B cell (primary cell): ENCODE measurements at regions not wholly inside any gene's neighbourhood (a gene's known extent, or its start where the extent isn't known, plus 50 kb on each side); places are given as distances from the start of the nearest gene placed in this dataset.

Source experiments
- ATAC-seq: fragments of 200-7000 bp; cut with Tn5 transposase; one replicate; pipeline ENCODE4 v1.10.0; 2021; ENCODE audit warnings: low read depth, mild to moderate bottlenecking, moderate number of reproducible peaks, moderate library complexity
- CTCF ChIA-PET: fragments of 350-600 bp; sonication (Branson Sonifier 250); formaldehyde crosslinking; loops from one replicate; lab custom pipeline; 2021; ENCODE audit warnings: antibody characterized with exemption, inconsistent platforms; lab: Charles Lee
- POLR2A ChIA-PET: fragments of 350-600 bp; sonication (Branson Sonifier 250); formaldehyde crosslinking; loops from one replicate; lab custom pipeline; 2021; ENCODE audit warnings: antibody characterized with exemption; lab: Charles Lee
- DNase-seq: peaks from one replicate; pipeline ENCODE4 v3.0.0; 2013
- H2AFZ ChIP-seq: 2 replicates; pipeline ENCODE4 v1.6.1; 2012; ENCODE audit warnings: mild to moderate bottlenecking, low read depth, low read length; ENCODE audit not compliant: insufficient read depth, poor library complexity, severe bottlenecking
- H3K27ac ChIP-seq, 2 donors: 1 replicate in 1 of 2; 2 replicates in 1 of 2; pipeline ENCODE4 v1.5.1; 2012 to 2013; ENCODE audit warnings: low read length in 2 of 2, mild to moderate bottlenecking in 2 of 2, moderate library complexity in 1 of 2
- H3K27me3 ChIP-seq, 4 experiments: fragments of 200-600 bp in 1 of 4; sonication (generic) in 1 of 4; replicated peaks in 1 of 4; 1 replicate in 2 of 4; 2 replicates in 2 of 4; pipeline versions ENCODE4 v1.6.1 to v1.7.0; 2013 to 2016; ENCODE audit warnings: low read length in 3 of 4, mild to moderate bottlenecking in 2 of 4, mixed read lengths in 1 of 4, moderate library complexity in 1 of 4; ENCODE audit not compliant: insufficient read depth in 4 of 4, control insufficient read depth in 3 of 4; ENCODE audit errors: control extremely low read depth in 1 of 4
- H3K36me3 ChIP-seq, 2 experiments: replicated peaks in 1 of 2; 1 replicate in 1 of 2; 2 replicates in 1 of 2; pipeline versions ENCODE4 v1.6.1 to v1.7.1; 2013; ENCODE audit warnings: low read length in 1 of 2; ENCODE audit not compliant: insufficient read depth in 2 of 2, control insufficient read depth in 1 of 2; ENCODE audit errors: control extremely low read depth in 1 of 2, extremely low read depth in 1 of 2
- H3K4me1 ChIP-seq, 2 donors: fragments of 200-600 bp in 1 of 2; sonication (generic) in 1 of 2; 1 replicate in 1 of 2; 2 replicates in 1 of 2; pipeline versions ENCODE4 v1.5.1 to v1.6.1; 2013 to 2017; ENCODE audit warnings: low read length in 2 of 2; ENCODE audit not compliant: control insufficient read depth in 2 of 2, insufficient read depth in 2 of 2
- H3K4me2 ChIP-seq: replicated peaks from 2 replicates; pipeline ENCODE3; 2012; ENCODE audit warnings: mild to moderate bottlenecking, low read depth, low read length; ENCODE audit not compliant: poor library complexity, severe bottlenecking
- H3K4me3 ChIP-seq, 5 experiments: fragments of 200-600 bp in 1 of 5; sonication (generic) in 1 of 5; 1 replicate in 3 of 5; 2 replicates in 2 of 5; pipeline versions ENCODE4 v1.5.1 to v1.7.0; 2011 to 2016; ENCODE audit warnings: low read length in 4 of 5, mild to moderate bottlenecking in 4 of 5, low read depth in 2 of 5, control low read depth in 1 of 5, moderate library complexity in 1 of 5; ENCODE audit not compliant: insufficient read depth in 1 of 5; ENCODE audit errors: control extremely low read depth in 1 of 5, extremely low read depth in 1 of 5
- H3K79me2 ChIP-seq: fragments of 200-600 bp; sonication (generic); one replicate; pipeline ENCODE4 v1.6.0; 2016; ENCODE audit warnings: low read length; ENCODE audit not compliant: control insufficient read depth, insufficient read depth
- H3K9ac ChIP-seq: fragments of 200-600 bp; sonication (generic); 2 replicates; pipeline ENCODE4 v1.6.1; 2017; ENCODE audit warnings: mild to moderate bottlenecking, low read length, moderate library complexity
- H3K9me3 ChIP-seq, 3 donors: one replicate each; pipeline versions ENCODE4 v1.6.1 to v1.7.1; 2013; ENCODE audit warnings: low read length in 2 of 3; ENCODE audit not compliant: control insufficient read depth in 2 of 3, insufficient read depth in 1 of 3; ENCODE audit errors: control extremely low read depth in 1 of 3
- H4K20me1 ChIP-seq: 2 replicates; pipeline ENCODE4 v1.6.0; 2012; ENCODE audit warnings: mild to moderate bottlenecking, low read length; ENCODE audit not compliant: insufficient read depth, control insufficient read depth, poor library complexity, severe bottlenecking
- H3K27ac Mint-ChIP-seq: one replicate; pipeline ENCODE4 v1.8.0; 2021; ENCODE audit warnings: mixed read lengths
- H3K27me3 Mint-ChIP-seq: one replicate; pipeline ENCODE4 v1.8.0; 2021; ENCODE audit warnings: mixed read lengths
- H3K4me1 Mint-ChIP-seq: one replicate; pipeline ENCODE4 v1.8.0; 2021; ENCODE audit warnings: mixed read lengths
- H3K4me3 Mint-ChIP-seq: one replicate; pipeline ENCODE4 v1.8.0; 2021; ENCODE audit warnings: mixed read lengths
- H3K9me3 Mint-ChIP-seq: one replicate; pipeline ENCODE4 v1.8.0; 2022; ENCODE audit warnings: mixed read lengths; ENCODE audit not compliant: insufficient read depth
- EZH2 ChIP-seq: IDR thresholded peaks from 2 replicates; pipeline ENCODE4 v1.6.1; 2012; ENCODE audit warnings: borderline replicate concordance, low read depth, mild to moderate bottlenecking, moderate library complexity, low read length; ENCODE audit not compliant: insufficient read depth, poor library complexity, severe bottlenecking
- WGBS: methylation state at CpG from one replicate; pipeline ENCODE4 v1.1.5; 2013; ENCODE audit warnings: missing lambda C conversion rate; ENCODE audit not compliant: insufficient coverage; 5-methylcytosine and 5-hydroxymethylcytosine counted together
- intact Hi-C: fragments of 100-400 bp; cut with micrococcal nuclease; formaldehyde crosslinking; loops from one replicate; pipeline ENCODE4 v1.10.0; 2022
- TF ChIP-seq, protein P1 (sequence below): fragments of 200-600 bp; IDR thresholded peaks from one replicate; pipeline ENCODE4 v1.8.0; 2022; ENCODE audit warnings: antibody characterized with exemption, mild to moderate bottlenecking

DNA sequence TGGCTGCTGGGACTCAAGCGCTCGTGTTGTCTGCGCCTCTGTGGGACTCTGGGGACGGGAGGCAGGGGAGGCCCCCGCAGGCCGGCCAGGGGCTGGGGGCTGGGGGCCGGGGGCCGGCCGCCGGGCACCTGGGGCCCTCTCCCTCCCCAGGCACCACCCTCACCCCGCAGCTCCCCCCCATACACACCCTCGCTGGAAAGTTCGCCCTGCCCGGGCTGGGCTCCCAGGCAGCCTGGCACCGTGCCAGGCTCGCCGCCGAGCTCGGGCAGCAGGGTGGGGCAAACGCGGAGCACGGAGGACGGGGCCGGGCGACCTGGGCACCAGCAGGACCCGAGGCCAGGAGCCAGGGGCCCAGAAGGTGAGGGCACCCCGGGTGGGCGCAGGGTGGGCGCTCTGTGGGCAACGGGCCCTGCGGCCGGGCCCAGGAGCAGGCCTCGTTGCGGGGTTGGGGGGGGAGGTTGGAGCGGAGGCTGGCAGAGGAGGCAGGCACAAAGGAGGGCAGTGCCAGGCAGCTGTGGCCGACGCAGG is 76.7 kb upstream of the WNT7B start:
- ATAC-seq (peak; percentile 56), DNase-seq (peak; percentile 76)
- Histone ChIP-seq H3K4me2 (peak overlapping the region; percentile 81), H3K27me3 (no peaks in the 10 kb centered on the region), H4K20me1 (no peaks in the 10 kb centered on the region), H3K9ac (peak overlapping the region; percentile 80), H3K79me2 (peaks cover 52% of the 10 kb centered on the region), H3K4me1 (peaks cover 52 to 68% of the 10 kb centered on the region in 2 donors), H3K36me3 (no peaks in the 10 kb centered on the region), H3K27ac (peak overlapping the region; percentile 73 to 76), H3K4me3 (peak overlapping the region in 4 of 5 experiments; percentile 61 to 77 (median 74)), H2AFZ (peak overlapping the region; percentile 91), H3K9me3 (no peaks in the 10 kb centered on the region)
- Mint-ChIP-seq H3K27me3 (no peaks in the 10 kb centered on the region), H3K9me3 (no peaks in the 10 kb centered on the region), H3K4me3 (peak overlapping the region; percentile 91), H3K27ac (peak overlapping the region; percentile 95), H3K4me1 (peaks cover 56% of the 10 kb centered on the region)
- intact Hi-C loops: loop anchor here (1.0 kb wide), 2 partner anchors 9 to 18 kb away; no protein-coding TSS in a partner anchor
- CTCF ChIA-PET: interaction anchor here (0.5 to 1.7 kb wide), 6 partner anchors 9 to 423 kb away, joined by 3 to 7 read pairs (median 4); no protein-coding TSS in a partner anchor
- TF ChIP-seq, protein P1, sequence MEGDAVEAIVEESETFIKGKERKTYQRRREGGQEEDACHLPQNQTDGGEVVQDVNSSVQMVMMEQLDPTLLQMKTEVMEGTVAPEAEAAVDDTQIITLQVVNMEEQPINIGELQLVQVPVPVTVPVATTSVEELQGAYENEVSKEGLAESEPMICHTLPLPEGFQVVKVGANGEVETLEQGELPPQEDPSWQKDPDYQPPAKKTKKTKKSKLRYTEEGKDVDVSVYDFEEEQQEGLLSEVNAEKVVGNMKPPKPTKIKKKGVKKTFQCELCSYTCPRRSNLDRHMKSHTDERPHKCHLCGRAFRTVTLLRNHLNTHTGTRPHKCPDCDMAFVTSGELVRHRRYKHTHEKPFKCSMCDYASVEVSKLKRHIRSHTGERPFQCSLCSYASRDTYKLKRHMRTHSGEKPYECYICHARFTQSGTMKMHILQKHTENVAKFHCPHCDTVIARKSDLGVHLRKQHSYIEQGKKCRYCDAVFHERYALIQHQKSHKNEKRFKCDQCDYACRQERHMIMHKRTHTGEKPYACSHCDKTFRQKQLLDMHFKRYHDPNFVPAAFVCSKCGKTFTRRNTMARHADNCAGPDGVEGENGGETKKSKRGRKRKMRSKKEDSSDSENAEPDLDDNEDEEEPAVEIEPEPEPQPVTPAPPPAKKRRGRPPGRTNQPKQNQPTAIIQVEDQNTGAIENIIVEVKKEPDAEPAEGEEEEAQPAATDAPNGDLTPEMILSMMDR: no peak
- no peak for TF ChIP-seq EZH2
- POLR2A ChIA-PET: interaction anchor here (0.6 to 4.4 kb wide), 7 partner anchors 9 to 57 kb away, joined by 3 to 55 read pairs (median 11); no protein-coding TSS in a partner anchor
- 7% methylated on average over 36 of the region's 37 CpGs for WGBS
